ENCODE measurements at regions not wholly inside any gene's neighbourhood (a gene's known extent, or its start where the extent isn't known, plus 50 kb on each side); places are given as distances from the start of the nearest gene placed in this dataset.

DNA sequence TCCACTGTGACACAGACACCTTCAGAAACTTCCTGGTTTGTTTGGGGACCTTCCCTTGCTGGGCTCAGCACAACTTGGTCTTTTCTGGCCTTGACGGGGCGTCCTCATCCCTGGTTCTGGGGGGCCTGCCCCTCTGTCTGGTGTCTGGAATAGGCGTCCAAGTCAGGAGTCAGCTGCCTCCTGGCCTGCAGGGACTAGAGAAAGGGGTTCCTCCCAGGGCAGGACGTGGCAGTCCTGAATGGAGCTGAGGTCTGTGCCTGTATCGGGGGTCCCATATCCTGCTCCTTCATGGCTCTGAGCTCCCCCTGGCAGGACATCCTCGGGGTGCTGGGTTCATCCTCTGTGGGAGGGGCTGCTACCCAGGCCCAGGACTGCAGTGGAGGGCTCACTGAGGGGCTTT, 384.0 kb downstream of the TMEM121 start:
- TF ChIP-seq POLR2A (IDR thresholded peaks at IDR 0.05; ENCODE audit: low read length), result no peak
- TF ChIP-seq, protein P1, sequence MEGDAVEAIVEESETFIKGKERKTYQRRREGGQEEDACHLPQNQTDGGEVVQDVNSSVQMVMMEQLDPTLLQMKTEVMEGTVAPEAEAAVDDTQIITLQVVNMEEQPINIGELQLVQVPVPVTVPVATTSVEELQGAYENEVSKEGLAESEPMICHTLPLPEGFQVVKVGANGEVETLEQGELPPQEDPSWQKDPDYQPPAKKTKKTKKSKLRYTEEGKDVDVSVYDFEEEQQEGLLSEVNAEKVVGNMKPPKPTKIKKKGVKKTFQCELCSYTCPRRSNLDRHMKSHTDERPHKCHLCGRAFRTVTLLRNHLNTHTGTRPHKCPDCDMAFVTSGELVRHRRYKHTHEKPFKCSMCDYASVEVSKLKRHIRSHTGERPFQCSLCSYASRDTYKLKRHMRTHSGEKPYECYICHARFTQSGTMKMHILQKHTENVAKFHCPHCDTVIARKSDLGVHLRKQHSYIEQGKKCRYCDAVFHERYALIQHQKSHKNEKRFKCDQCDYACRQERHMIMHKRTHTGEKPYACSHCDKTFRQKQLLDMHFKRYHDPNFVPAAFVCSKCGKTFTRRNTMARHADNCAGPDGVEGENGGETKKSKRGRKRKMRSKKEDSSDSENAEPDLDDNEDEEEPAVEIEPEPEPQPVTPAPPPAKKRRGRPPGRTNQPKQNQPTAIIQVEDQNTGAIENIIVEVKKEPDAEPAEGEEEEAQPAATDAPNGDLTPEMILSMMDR (IDR thresholded peaks at IDR 0.05), result no peak
- TF ChIP-seq, protein P2, sequence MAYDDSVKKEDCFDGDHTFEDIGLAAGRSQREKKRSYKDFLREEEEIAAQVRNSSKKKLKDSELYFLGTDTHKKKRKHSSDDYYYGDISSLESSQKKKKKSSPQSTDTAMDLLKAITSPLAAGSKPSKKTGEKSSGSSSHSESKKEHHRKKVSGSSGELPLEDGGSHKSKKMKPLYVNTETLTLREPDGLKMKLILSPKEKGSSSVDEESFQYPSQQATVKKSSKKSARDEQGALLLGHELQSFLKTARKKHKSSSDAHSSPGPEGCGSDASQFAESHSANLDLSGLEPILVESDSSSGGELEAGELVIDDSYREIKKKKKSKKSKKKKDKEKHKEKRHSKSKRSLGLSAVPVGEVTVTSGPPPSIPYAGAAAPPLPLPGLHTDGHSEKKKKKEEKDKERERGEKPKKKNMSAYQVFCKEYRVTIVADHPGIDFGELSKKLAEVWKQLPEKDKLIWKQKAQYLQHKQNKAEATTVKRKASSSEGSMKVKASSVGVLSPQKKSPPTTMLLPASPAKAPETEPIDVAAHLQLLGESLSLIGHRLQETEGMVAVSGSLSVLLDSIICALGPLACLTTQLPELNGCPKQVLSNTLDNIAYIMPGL (CRISPR knock-in tag; IDR thresholded peaks at IDR 0.05; ENCODE audit: borderline replicate concordance), result no peak
- no peak for TF ChIP-seq MAZ (IDR thresholded peaks at IDR 0.05; ENCODE audit: borderline replicate concordance, low read depth, low read length)
- TF ChIP-seq ESRRA (IDR thresholded peaks at IDR 0.05; ENCODE audit: borderline replicate concordance, low read length), result no peak
- no peak for TF ChIP-seq CBX8 (IDR thresholded peaks at IDR 0.05)
- TF ChIP-seq ZNF302 (CRISPR knock-in tag; IDR thresholded peaks at IDR 0.05), result no peak
- TF ChIP-seq ZSCAN20 (CRISPR knock-in tag; IDR thresholded peaks at IDR 0.05), result no peak
- TF ChIP-seq, protein P3, sequence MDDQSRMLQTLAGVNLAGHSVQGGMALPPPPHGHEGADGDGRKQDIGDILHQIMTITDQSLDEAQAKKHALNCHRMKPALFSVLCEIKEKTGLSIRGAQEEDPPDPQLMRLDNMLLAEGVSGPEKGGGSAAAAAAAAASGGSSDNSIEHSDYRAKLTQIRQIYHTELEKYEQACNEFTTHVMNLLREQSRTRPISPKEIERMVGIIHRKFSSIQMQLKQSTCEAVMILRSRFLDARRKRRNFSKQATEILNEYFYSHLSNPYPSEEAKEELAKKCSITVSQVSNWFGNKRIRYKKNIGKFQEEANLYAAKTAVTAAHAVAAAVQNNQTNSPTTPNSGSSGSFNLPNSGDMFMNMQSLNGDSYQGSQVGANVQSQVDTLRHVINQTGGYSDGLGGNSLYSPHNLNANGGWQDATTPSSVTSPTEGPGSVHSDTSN (IDR thresholded peaks at IDR 0.05), result no peak
- TF ChIP-seq RFX5 (IDR thresholded peaks at IDR 0.05), result no peak
- no peak for TF ChIP-seq GATA3 (IDR thresholded peaks at IDR 0.05; ENCODE audit: borderline replicate concordance)
- TF ChIP-seq EP300 (IDR thresholded peaks at IDR 0.05), result no peak
- no peak for TF ChIP-seq MYC (IDR thresholded peaks at IDR 0.05; ENCODE audit: borderline replicate concordance, low read length)
- no peak for TF ChIP-seq HDAC2 (IDR thresholded peaks at IDR 0.05)
